ENCODE measurements at regions not wholly inside any gene's neighbourhood (a gene's known extent, or its start where the extent isn't known, plus 50 kb on each side); places are given as distances from the start of the nearest gene placed in this dataset.

DNA sequence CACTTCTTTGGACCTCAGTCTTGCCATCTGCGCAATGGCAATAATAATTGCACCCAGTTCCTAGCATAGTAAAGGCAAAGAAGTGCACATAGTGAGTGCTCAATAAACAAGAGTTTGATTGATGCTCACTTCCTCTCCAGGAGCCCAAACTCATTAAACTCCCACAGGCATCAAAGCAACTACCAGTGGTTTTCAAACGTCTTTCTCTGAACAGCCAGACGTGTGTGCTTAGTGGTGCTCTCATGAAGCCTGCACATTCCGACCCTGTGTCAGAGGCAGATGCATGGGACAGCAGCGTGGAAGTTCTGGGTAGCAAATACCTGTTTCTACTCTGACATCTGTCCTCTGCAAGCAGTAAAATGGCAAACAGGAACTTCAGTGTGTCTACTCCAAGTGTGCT is 146.3 kb upstream of the MAFB start:
- TF ChIP-seq, protein P1, sequence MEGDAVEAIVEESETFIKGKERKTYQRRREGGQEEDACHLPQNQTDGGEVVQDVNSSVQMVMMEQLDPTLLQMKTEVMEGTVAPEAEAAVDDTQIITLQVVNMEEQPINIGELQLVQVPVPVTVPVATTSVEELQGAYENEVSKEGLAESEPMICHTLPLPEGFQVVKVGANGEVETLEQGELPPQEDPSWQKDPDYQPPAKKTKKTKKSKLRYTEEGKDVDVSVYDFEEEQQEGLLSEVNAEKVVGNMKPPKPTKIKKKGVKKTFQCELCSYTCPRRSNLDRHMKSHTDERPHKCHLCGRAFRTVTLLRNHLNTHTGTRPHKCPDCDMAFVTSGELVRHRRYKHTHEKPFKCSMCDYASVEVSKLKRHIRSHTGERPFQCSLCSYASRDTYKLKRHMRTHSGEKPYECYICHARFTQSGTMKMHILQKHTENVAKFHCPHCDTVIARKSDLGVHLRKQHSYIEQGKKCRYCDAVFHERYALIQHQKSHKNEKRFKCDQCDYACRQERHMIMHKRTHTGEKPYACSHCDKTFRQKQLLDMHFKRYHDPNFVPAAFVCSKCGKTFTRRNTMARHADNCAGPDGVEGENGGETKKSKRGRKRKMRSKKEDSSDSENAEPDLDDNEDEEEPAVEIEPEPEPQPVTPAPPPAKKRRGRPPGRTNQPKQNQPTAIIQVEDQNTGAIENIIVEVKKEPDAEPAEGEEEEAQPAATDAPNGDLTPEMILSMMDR (IDR thresholded peaks at IDR 0.05), result no peak
- no peak for TF ChIP-seq POLR2AphosphoS5 (IDR thresholded peaks at IDR 0.05)
- TF ChIP-seq POLR2A (IDR thresholded peaks at IDR 0.05), result no peak
- no peak for TF ChIP-seq EP300 (IDR thresholded peaks at IDR 0.05)
